Activated CD4-positive, alpha-beta T cell treated with anti-CD3 and anti-CD28 coated beads for 1 hour (primary cell): ENCODE measurements at regions not wholly inside any gene's neighbourhood (a gene's known extent, or its start where the extent isn't known, plus 50 kb on each side); places are given as distances from the start of the nearest gene placed in this dataset.

Experiments
- DNase-seq: peaks from one replicate; pipeline ENCODE4 v3.0.0-alpha.2; 2020

DNA sequence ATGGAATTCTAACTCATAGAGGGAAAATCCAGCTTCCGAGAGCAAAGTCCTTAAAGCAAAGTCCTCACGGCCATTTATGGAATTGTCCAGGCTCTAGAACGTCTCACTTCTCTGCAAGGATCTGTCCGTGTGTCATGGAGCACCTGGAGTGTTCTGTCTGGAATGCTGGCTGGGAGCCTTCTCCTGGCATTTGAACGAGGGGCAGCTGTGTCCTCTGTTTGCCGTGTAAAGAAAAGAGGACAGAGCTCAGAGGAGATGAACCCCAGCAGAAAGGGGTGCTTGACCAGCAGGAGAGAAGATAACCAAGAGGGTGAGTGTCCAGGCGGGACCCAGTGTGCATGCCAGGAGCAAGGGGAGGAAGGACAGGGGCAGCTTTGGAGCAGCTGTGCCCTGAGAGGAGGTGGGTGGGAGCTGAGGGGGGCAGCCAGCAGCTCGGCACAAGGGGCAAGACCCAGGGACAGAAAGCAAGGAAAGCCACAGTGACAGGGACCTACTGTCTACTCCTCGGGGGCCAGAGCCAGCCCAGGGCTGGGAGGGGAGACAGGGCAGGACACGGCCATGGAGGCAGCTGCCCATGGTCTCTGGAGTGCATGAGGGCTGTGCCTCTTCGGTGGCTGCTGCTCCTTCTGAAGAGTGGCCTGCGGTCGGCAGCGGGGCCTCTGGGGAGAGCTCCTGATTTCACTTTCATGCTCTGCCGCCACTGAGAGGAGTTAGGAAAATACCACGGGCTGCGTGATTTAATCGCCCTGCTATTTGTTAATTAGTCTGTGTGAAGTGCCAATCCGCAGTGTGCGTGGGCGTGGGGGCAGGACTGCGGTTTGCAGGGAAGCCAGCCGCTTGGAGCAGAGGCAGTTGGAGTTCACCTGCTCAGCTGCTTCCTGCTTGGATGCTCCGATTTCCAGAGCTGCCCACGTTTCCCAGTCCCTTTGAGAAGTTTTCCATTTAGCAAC is 149.3 kb upstream of the SHH start:
- DNase-seq, result no peak

DNA sequence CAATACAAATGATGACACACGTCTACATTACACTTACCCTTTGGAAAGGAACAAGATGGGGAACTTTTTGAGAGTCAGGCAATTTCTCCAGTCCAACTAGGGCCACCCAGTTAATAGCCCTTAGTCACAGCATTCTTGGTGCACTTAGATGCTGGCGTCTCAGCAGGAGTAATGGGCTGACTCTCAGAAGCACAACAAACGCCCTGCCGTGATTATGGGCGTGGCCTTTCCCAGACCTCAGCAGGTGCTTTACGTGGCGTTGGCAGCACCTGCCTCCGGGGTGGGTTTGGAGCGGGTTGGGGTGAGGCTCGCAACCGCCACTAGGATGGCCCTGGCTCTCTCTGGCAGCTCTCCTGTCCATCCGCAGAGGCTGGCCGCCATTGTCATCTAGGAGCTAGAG is 147.6 kb upstream of the SHH start:
- no peak for DNase-seq

DNA sequence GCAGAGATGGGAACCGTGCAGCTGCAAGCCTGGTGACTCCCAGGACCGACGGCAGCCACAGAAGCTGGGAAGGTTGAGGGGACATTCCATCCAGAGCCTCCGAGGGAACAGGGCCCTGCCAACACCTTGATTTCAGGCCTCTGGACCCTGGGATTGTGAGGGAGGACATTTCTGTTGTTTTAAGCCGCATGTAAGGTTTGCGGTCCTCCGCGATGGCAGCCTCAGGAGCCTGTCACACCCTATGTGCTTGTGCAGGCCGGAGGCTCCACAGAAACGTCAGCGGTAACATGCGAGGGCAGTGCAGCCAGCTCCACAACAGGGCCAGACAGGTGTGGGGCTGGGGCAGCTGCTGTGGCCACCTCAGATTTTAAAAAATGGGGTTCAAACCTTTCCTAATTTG is 144.7 kb upstream of the SHH start:
- DNase-seq, result no peak

DNA sequence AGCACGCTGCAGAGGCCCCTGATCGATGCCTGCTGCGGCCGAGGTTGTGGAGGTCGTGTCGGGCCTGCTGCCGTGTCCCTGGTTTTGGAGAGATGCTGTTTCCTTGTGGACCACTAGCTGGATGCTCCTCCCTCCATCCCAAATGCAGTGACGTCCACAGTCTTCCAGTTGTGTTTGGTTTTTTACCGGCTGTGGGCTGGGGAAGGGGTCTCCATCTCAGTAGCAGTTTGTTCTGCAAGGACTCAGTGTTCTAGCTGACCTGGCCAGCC is 143.0 kb upstream of the SHH start:
- no peak for DNase-seq

DNA sequence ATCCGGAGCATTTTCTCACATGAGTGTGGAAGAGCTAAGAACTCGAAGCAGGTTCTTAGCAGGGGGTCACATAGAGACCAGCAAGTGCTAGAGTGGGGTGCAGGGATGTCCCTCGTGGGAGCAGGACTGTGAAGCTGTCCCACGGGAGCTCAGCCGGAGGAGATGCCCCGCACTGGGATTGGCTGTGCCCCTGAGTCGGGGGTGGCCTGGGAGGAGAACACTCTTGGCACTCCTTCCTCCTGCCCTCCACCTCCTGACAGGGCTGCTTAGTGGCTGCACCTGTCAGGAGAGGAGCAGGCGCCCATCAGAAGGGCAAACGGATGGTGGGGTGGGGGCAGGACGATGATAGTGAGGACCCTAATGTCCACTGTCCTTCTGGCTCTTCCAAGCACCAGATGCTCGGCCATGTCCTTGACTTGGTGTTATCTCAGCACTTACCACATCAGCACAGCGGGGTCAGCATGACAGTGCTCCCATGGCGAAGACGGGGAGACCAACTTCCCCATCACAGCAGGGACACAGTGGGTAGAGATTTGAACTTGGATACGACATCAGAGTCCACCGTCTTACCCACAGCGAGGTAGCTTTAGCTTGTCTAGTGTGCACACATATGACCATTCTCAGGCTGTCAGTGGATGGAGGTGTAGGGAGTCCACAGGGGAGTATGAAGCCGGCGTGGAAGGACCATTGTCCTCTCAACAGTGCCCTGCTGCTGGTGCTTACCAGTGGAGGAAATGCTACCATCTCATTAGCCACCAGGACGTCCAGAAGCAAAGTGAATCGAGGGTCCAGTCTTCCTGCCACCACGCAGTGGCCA is 142.5 kb upstream of the SHH start:
- DNase-seq, result no peak

DNA sequence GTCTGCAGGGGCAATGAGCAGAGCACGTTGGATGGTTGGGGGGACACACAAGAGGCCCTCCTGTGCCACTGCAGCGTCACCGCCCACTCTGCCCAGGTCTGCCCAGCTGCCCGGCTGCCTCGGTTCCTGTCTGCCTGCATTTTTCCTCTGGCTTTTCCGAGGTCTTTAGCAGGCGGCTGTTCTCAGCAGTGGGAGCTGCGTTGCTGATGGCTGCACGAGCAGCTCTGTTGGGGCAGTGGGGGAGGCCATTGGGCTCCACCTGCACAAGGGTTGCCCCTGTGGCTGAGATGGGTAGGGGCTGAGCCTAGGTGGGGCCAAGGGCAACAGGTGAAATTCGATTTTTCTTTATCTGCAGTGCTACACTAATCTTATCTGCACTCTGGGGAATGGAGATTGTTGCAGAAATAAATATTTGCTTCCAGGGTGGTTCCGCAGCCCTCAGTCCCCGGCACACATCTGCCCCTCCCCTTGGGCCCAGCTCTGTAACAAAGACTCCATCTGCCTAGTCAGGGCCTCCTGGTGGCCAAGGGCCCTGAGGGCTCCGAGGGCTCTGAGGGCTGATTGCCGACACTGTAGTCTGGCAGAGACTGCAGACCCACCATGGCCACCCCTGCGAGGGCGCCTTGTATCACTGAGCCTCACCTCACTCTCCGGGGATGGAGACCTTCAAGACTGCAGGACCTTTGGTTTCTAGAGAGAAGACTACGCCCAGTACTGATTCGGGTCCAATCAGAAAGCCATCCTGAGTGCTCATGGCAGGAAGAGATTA is 141.7 kb upstream of the SHH start:
- no peak for DNase-seq

DNA sequence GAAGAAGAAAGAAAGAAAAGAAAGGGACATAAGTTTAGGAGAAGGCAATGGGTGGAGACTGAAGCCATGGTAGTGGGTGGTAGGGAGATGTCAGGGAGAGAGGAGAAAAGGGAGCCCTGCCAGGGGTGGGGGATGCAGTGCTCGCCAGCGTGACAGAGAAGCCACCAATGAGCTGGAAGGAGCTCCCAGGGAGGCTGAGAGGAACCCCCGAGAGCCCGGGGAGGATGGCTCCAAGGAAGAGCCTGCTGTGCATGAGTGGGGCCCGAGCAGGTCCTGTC is 141.2 kb upstream of the SHH start:
- no peak for DNase-seq

DNA sequence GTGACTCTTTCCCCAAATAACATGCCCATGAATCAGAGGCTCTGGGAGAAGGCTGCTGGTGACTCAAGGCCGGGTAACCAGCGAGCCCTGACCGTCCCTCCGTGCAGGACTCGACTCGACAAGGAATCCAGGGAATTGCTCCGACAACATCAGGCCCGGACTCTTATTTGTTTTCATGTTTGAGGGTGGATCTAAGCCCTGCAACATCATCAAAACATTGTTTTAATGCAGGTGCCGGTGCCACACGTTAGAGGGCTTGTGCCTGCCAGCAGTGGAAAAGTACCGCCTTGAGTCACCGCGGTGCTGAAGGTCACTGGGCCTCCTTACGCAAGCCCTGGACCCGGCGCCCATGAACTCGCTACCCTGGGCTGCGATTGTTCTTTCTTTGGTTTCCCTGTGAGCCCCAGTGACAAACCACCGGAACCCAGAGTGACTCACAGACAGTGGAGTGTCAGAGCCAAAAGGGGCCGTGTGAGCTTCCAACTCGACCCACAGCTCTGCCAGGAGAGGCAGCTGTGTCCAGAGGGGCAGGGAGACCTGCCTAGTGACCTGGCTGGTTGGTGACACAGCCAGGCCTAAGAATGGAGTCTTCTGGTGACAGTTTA is 139.4 kb upstream of the SHH start:
- no peak for DNase-seq

DNA sequence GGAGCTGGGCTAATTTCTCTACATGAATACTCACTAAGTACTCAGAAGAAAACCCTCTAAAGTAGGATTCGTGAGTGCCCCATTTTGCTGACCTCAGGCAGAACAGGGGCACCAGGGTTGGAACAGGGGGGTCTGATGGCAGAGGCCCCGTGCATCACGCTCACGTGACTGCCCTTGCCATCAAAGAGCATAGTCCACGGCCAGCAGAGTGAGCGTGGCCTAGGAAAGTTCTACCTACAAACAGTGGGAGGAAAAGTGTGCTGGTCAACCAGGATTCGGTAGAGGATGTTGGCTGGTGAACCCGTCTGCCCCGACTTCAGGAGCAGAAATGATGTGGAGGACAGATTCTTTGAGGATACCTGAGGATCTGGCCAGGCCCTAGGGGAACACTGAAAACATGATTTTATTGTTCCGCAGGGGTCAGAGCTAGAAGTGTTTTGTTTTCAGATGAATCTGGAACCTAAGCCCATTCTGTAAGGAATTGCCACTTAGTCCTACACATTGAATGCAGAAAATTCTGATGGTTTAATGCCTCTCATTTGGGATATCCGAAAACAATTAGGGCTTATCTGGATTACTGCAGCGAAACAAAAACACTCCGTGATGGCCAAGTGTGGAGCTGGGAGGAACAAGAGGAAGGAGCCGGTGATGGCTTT is 138.8 kb upstream of the SHH start:
- no peak for DNase-seq

DNA sequence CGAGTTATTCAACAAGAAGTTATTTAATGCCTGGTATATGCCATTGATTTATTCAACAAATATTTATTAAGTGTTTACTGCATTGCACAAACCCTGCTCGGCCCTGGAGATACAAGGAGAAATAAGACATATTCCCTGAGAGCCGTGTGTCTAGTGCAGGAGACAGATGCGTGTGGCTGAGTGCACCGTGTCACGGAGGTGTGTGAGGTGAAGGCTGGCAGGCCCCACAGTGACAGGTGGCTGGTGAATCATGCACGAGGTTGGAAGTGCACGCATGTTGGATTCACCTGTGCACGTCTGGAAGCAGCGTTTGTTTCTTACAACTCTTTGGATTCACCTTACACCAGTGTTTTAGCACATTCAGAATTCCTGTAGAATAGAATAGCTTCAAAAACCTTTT is 136.6 kb upstream of the SHH start:
- DNase-seq, result no peak

DNA sequence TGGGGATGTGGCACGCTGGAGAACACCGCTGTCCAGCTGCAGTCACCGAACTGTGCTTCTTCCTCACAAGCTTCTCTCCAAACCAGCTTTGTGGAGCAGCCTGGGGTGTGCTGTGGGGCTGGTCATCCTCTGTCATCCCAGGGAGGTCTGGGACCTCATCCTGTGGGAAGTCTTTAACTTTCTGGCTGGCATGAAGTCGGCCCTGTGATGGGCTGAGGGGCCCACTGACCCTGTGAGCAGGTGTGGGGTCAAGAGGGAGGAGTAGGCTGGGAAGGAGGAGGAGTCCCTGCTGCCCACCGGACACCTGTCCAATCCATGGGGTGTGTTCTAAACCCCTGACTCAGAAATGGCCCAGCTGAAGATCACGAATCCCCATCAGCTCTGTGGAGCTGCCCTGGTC is 136.2 kb upstream of the SHH start:
- no peak for DNase-seq

DNA sequence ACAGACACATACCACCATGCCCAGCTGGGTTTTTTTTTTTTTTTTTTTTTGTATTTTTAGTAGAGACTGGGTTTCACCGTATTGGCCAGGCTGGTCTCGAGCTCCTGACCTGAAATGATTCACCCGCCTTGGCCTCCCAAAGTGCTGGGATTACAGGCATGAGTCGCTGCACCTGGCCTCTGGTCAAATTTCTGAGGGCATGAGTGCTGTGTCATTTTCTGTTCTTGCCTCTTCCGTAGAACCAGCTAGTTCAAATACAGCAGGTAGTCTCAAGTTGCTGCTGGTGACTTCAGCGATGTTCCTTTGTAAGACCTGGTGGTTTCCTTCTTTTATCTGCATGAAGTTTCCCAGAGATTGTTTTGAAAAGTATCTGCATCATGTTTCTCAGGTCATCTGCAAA is 134.8 kb upstream of the SHH start:
- no peak for DNase-seq

DNA sequence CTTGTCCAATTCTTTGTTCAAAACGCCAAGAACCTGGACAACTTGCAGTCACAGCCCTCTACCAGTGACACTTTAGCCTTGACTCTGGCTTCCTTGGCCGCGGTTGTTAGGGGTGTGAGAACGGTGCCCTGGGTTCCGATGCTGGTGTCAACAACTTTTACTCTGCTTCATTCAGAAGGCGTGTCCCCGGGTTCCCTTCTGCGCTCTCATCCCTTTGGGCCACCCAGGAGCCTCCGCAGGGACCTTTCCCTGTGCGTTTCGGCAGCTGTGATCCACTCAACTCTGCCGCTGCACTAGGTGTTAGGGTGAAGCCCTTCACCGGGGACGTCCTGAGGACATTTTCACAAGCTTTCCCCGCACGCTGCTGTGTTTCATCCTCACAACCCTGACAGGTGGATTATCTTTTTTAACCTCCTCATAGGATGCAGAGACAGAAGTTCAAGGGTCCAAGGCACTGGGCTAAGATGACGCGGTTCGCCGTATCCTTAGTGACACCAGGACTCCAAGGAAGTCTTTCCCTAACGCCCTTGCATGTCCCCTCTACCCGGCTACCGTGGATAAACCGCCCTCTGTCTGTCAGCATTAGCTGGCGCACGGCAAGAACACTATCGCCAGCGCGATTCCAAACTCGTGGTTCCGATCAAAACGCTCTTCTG is 133.5 kb upstream of the SHH start:
- no peak for DNase-seq

DNA sequence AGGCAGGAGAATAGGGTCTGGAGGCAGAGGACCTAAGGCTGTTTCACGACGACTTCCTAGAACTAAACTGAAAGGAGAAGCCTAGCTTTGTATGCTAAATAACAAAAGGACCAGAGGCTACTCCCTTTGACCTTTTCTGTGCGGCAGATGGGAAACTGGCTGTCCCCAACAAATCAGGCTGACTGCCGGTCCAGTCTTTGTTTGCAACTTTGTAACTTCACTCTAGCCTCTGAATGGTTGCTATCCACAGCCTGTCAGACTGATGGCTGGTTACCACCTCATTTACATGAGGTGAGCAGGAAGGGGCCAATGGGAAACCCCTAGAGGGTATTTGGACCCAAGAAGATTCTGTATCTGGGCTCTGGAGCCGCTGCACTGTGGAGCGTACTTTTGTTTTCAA is 132.6 kb upstream of the SHH start:
- DNase-seq, result no peak

DNA sequence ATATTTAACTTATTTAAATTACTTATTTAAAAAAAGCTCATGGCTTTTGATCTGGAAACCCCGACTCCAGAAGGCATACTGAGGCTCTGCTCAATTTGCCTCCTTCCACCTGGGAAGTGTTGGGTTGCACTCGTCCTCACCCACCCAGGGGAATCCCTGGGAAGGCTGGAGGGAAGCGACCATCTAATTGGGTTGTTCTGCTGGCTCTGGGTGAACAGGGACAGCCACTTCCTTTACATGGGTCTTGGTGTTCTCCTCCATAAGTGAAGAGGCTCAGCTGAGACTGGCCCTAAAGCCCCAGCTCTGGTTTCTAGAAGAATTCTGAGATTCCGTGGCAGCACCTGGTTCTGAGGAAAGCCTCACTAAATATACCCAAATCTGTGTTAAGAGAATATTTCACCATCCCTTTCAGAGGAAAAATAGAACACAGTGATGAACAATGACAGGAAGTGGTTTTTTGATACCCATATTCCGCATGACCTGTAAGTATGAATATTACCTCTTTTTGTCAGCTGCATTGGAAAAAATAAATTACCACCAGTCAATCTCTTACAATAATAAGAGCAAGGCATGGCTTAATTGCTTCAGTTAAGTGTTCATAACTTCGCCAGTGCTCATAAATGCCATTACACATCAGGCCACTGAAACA is 131.1 kb upstream of the SHH start:
- DNase-seq, result no peak

DNA sequence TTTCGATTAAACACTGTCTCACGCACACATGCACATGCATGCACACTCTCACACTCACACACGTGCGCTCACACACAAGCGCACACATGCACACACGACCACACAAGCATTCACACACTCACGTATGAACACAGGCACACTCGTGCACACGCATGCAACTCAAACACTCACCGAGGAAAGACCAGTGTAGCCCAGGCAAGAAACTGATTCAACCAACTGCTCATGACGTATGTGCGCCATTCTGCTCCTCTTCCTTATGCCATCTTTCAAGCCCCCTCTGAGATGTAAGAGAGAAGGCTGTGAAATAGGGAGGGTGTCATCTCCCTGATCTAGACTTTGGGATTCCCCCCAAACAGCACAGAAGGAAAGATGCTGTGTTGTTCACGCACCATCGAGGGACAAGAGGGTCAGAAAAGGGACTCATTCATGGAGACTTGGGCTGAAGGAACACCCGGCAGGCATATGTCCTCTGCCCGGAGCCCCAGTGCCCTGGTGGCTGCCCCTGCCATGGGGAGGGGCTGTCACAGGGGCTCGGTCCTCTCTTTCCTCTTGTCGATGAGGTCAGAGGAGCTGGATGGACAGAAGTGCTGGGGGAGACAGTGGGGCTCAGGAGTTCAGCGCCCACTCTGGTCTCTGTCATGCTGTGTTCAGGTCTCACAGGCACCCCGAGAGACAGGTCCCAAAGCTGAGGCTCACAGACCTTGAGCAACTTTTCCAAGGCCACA is 130.1 kb upstream of the SHH start:
- DNase-seq, result no peak

DNA sequence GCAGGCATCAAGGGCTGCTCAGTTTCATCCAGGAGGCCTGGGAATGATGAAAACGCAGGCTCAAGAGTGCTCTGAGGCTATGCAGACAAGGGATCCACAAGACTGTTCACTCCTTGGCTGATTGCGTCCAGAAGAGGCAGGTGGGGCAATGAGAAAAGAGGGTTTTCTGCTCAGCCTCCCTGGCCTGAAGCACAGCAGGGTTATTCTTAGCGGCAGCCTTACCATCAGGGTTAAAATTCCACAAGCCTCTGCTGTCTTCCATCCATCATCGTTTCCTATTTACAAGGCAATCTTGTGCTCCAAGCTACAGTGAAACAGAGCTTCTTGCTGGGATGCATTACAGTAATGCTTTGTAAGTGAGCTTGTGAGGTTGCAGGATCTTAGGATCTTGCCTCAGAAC is 129.4 kb upstream of the SHH start:
- no peak for DNase-seq

DNA sequence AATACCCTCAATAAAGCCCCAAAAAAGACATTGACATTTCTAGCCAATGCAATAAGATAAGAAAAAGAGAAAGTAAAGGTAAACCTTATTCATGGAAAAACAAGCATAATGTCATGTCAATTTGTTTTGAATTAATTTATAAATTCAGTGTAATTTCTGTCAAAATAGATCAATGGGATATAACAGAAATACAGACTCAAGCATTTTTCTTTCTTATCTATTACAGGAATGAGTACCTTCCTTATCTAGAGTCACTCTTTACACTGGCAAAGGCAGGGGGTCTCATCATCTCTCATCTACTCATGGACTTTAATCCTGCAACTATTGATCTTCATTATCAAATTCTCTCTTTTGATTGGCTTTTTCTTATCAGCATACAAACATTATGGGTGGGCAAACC is 127.1 kb upstream of the SHH start:
- DNase-seq, result no peak

DNA sequence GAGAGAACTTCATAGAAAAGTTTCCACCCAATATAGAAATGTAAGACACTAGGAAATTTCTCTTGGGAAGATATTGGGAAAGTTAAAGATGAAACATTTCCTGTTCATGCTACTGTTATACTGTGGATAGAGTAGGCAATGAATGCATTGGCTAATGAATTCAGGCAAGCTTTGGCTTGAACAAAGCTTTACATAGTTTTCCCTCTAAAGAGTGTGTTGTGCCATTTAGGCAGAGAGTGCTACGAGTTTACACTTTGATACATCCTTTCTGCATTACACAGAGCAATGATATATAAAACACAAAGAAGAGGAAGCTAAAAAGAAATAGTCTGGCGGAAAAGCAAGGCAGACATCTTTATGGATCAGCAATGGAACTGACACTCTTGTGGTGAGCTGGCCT is 125.9 kb upstream of the SHH start:
- DNase-seq, result no peak

DNA sequence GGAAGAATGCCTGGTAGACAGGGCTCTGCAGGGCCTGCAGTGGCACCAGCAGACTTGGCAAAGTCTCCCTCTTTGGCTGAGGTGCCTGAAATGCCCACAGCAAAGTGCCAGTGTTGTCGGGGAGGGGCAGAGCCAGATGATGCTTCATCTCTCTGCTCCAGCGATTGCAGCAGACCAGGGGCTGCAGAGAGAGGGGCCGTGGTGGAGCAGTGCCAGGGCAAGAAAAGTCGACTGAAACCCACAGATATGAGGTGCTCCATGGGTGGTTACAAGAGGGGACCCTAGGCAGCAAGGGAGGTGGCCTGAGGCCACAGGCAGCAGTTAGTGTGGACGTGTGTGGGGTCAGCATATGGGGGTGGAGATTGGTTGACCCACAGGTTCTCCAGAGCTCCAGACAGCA is 123.5 kb upstream of the SHH start:
- DNase-seq, result no peak

DNA sequence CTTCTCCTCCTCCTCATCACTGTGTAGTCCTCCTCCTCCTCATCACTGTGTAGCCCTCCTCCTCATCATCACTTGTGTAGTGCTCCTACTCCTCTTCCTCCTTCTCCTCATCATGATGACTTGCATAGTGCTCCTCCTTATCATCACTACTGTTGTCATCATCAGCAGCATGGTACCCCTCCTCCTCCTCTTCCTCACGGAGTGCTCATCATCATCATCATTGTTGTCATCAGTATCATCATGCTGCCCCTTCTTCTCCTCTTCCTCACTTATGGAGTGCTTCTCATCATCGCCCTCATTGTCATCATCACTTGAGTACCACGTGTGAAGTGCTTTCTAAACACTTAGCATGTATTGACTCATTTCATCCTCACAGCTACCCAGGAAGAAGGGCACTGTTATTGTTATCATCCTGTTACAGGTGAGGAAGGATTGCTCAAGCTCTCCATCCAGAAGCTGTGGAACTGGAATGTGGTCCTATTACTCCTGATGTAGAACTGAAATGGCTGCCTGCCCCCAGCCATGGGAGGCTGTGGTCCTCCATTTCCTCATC is 122.8 kb upstream of the SHH start:
- DNase-seq, result no peak
